HG02981 (cell line): ENCODE measurements at regions not wholly inside any gene's neighbourhood (a gene's known extent, or its start where the extent isn't known, plus 50 kb on each side); places are given as distances from the start of the nearest gene placed in this dataset.
A peak's percentile ranks its signal among the peaks of the same experiment; 100 is the strongest.
"Not testable (repeated sequence)": the region's sequence is repeated elsewhere in the genome, so short reads cannot be mapped to it uniquely, and the experiment has no call there.

Experiments
- ATAC-seq: cut with Tn5 transposase; IDR thresholded peaks from one replicate; pipeline ENCODE4 v1.9.1; 2021; ENCODE audit warnings: mild to moderate bottlenecking, moderate library complexity; ENCODE audit not compliant: unreplicated experiment

GRCh38 chr3:35194666-35195065, 444.7 kb upstream of the ARPP21 start:
- no peak for ATAC-seq

GRCh38 chr3:35198857-35199256, 440.5 kb upstream of the ARPP21 start:
- ATAC-seq, result no peak

- ATAC-seq, result no peak
Observed at GRCh38 chr3:35200056-35200455, 439.3 kb upstream of the ARPP21 start.

GRCh38 chr3:35201211-35201610, 438.1 kb upstream of the ARPP21 start:
- ATAC-seq, result no peak

- ATAC-seq, result no peak
Observed at GRCh38 chr3:35215525-35216500, 423.5 kb upstream of the ARPP21 start.

GRCh38 chr3:35216501-35217266, 422.6 kb upstream of the ARPP21 start:
- no peak for ATAC-seq

GRCh38 chr3:35223632-35224394, 415.5 kb upstream of the ARPP21 start:
- no peak for ATAC-seq

- ATAC-seq, result no peak
Observed at GRCh38 chr3:35224565-35225295, 414.6 kb upstream of the ARPP21 start.

GRCh38 chr3:35241236-35241635, 398.1 kb upstream of the ARPP21 start:
- no peak for ATAC-seq

GRCh38 chr3:35254917-35255316, 384.4 kb upstream of the ARPP21 start:
- no peak for ATAC-seq

GRCh38 chr3:35257641-35258040, 381.7 kb upstream of the ARPP21 start:
- no peak for ATAC-seq

GRCh38 chr3:35262406-35262805, 376.9 kb upstream of the ARPP21 start:
- ATAC-seq, result no peak

GRCh38 chr3:35263477-35263876, 375.8 kb upstream of the ARPP21 start:
- no peak for ATAC-seq

- not testable (repeated sequence) for ATAC-seq
Observed at GRCh38 chr3:35266065-35266464, 373.3 kb upstream of the ARPP21 start.

- no peak for ATAC-seq
Observed at GRCh38 chr3:35275768-35276167, 363.6 kb upstream of the ARPP21 start.

- no peak for ATAC-seq
Observed at GRCh38 chr3:35276568-35276967, 362.8 kb upstream of the ARPP21 start.

- no peak for ATAC-seq
Observed at GRCh38 chr3:35291471-35292236, 347.7 kb upstream of the ARPP21 start.

GRCh38 chr3:35292568-35292967, 346.8 kb upstream of the ARPP21 start:
- ATAC-seq, result no peak

GRCh38 chr3:35295906-35296305, 343.4 kb upstream of the ARPP21 start:
- no peak for ATAC-seq

- peak; percentile 64 for ATAC-seq
Observed at GRCh38 chr3:35296533-35296932, 342.8 kb upstream of the ARPP21 start.
